Mucosa of rectum (tissue), 2 donors: ENCODE measurements at regions not wholly inside any gene's neighbourhood (a gene's known extent, or its start where the extent isn't known, plus 50 kb on each side); places are given as distances from the start of the nearest gene placed in this dataset.
"Not testable (repeated sequence)": the region's sequence is repeated elsewhere in the genome, so short reads cannot be mapped to it uniquely, and the experiment has no call there.

Source experiments
- H3K27ac ChIP-seq, 2 donors: one replicate each; pipeline ENCODE4 v1.7.0; 2013; ENCODE audit warnings: inconsistent platforms in 2 of 2, low read depth in 2 of 2, low read length in 2 of 2
- H3K27me3 ChIP-seq, 2 donors: one replicate each; pipeline ENCODE4 v1.7.0; 2013; ENCODE audit warnings: low read length in 2 of 2; ENCODE audit not compliant: control insufficient read depth in 2 of 2, insufficient read depth in 2 of 2
- H3K36me3 ChIP-seq, 2 donors: one replicate each; pipeline ENCODE4 v1.7.0; 2013; ENCODE audit warnings: low read length in 2 of 2; ENCODE audit not compliant: control insufficient read depth in 2 of 2, insufficient read depth in 2 of 2
- H3K4me1 ChIP-seq, 2 donors: one replicate each; pipeline ENCODE4 v1.7.0; 2013; ENCODE audit warnings: low read length in 2 of 2, mild to moderate bottlenecking in 1 of 2; ENCODE audit not compliant: control insufficient read depth in 2 of 2, insufficient read depth in 2 of 2
- H3K4me3 ChIP-seq, 2 donors: one replicate each; pipeline ENCODE4 v1.7.0; 2013; ENCODE audit warnings: low read length in 2 of 2
- H3K9ac ChIP-seq, 2 donors: one replicate each; pipeline ENCODE4 v1.7.0; 2013; ENCODE audit warnings: low read length in 2 of 2, low read depth in 1 of 2, mild to moderate bottlenecking in 1 of 2
- H3K9me3 ChIP-seq, 2 donors: one replicate each; pipeline ENCODE4 v1.7.0; 2013; ENCODE audit warnings: low read length in 2 of 2; ENCODE audit not compliant: control insufficient read depth in 2 of 2
- donor health status: healthy.
- donor health status: Normal muscosa, but diverticular disease.

DNA sequence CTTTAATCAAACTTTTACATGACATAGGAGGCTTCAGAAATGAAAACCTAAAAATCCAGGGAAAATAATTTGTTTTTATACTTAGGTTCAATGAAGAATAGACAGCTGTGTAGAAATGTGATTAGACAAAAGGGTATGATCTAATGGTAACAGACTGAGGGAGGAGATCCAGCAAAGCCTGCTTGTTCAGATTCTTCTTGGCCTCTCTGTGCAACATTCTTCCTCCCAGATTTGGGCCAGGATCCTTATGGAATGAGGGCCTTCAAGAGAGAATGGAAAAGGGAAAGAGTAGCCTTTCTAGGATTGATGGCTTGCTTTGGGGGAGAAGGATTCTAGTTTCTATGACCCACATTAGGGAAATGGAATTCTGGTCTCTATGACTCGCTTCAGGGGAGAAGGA, 94.5 kb upstream of the G2E3 start:
- no peak overlapping the region for H3K27ac ChIP-seq
- H3K4me1 ChIP-seq, result no peaks in the 10 kb centered on the region
- no peaks in the 10 kb centered on the region for H3K9me3 ChIP-seq
- H3K9ac ChIP-seq, result no peak overlapping the region
- H3K36me3 ChIP-seq, result no peaks in the 10 kb centered on the region
- H3K4me3 ChIP-seq, result no peak overlapping the region
- no peaks in the 10 kb centered on the region for H3K27me3 ChIP-seq

DNA sequence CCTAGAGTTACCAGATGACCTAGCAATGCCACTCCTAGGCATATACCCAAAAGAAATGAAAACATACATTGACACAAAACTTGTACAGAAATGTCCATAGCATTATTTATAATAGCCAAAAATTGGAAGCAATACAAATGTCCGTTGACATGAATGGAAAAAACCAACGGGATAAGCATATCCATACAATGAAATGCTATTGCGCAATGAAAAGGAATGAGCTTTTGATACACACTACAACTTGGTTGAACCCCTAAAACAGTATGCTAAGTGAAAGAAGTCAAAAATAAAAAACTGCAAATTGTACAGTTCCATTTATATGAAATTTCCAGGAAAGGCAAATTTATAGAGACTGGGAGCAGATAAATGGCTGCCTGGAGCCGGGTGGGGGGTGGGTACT, 90.6 kb upstream of the G2E3 start:
- no peaks in the 10 kb centered on the region for H3K27me3 ChIP-seq

DNA sequence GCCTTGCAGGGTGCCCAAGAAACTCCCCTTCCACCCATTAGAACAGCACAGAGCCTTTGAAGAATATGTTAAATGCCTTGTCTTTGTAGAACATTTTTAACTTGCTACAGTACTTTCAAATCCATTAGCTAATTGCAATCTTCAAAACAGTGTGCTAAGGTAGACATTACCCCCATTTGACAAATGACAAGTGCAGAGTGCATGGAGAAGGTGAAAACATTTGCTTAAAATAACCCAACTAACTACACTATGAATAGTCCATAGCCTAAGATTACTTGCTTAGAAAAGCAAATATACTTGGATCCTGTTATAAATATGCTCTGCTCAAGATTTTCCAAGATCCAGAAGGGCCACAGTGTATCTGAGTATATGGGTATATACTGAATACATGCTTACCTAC, 87.0 kb upstream of the G2E3 start:
- no peak overlapping the region for H3K9ac ChIP-seq
- H3K36me3 ChIP-seq, result no peaks in the 10 kb centered on the region
- H3K27me3 ChIP-seq, result no peaks in the 10 kb centered on the region
- H3K9me3 ChIP-seq, result no peaks in the 10 kb centered on the region
- H3K4me3 ChIP-seq, result no peak overlapping the region
- H3K4me1 ChIP-seq, result no peaks in the 10 kb centered on the region
- H3K27ac ChIP-seq, result no peak overlapping the region

More for the DNA sequence above, 90.6 kb upstream of the G2E3 start:
- Histone ChIP-seq H3K4me1 (no peaks in the 10 kb centered on the region), H3K4me3 (no peak overlapping the region), H3K9ac (no peak overlapping the region), H3K27ac (no peak overlapping the region), H3K36me3 (no peaks in the 10 kb centered on the region), H3K9me3 (no peaks in the 10 kb centered on the region)

DNA sequence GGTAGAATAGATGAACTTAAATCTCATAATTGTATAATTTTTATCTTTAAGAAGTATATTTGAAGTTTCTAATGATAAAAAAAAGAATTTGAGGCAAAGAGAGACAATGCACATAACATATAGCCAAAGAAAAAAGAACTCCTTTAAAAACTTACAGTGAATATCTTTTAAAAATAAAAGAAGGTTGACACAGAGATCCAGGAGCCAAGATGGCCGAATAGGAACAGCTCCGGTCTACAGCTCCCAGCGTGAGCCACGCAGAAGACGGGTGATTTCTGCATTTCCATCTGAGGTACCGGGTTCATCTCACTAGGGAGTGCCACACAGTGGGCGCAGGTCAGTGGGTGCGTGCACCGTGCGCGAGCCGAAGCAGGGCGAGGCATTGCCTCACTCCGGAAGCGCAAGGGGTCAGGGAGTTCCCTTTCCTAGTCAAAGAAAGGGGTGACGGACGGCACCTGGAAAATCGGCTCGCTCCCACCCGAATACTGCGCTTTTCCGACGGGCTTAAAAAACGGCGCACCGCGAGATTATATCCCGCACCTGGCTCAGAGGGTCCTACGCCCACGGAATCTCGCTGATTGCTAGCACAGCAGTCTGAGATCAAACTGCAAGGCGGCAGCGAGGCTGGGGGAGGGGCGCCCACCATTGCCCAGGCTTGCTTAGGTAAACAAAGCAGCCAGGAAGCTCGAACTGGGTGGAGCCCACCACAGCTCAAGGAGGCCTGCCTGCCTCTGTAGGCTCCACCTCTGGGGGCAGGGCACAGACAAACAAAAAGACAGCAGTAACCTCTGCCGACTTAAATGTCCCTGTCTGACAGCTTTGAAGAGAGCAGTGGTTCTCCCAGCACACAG, 84.9 kb upstream of the G2E3 start:
- not testable (repeated sequence) for H3K9ac ChIP-seq, H3K9me3 ChIP-seq, H3K36me3 ChIP-seq, H3K27ac ChIP-seq, H3K4me3 ChIP-seq, H3K27me3 ChIP-seq, H3K4me1 ChIP-seq

DNA sequence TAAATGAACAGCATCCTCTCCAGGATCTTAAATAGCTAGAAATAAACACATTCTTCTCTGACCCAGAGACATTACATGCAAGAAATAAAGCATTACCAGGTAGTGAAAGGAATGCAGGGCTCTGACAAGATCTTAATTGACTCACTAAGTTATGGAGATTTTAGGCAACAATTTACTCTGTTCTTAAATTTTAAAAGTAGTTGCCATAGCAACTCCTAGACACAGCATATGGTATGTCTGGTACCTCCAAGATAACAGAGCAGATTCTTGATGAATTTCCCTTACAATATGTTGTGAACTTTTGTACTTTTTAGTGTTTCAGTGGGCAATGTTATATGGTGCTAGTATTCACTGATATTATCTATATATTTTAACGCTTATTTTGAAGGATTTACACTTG, 76.7 kb upstream of the G2E3 start:
- Histone ChIP-seq H3K4me1 (no peaks in the 10 kb centered on the region), H3K36me3 (no peaks in the 10 kb centered on the region), H3K27ac (no peak overlapping the region), H3K27me3 (no peaks in the 10 kb centered on the region), H3K9ac (no peak overlapping the region), H3K9me3 (no peaks in the 10 kb centered on the region), H3K4me3 (no peak overlapping the region)

DNA sequence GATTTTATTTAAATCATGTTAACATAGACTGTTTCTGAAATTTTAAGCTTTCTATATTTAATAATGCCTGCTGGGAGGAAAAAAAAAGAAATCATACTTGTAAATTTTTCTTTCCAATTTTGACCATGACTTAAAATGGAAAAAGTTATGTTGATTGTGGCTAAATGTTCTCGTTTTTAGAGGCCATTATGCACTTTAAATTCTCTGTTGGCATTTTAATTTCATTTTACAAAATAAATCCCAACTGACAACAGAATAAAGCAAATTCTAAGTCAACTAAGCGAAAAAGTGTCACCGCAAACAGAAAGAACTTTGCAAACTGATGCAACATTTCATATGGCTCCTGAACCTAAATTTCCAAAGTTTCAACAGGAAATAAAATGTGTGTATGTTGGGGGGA, 74.8 kb upstream of the G2E3 start:
- Histone ChIP-seq H3K4me3 (no peak overlapping the region), H3K9me3 (no peaks in the 10 kb centered on the region), H3K27ac (no peak overlapping the region), H3K9ac (no peak overlapping the region), H3K36me3 (no peaks in the 10 kb centered on the region), H3K27me3 (no peaks in the 10 kb centered on the region), H3K4me1 (no peaks in the 10 kb centered on the region)

DNA sequence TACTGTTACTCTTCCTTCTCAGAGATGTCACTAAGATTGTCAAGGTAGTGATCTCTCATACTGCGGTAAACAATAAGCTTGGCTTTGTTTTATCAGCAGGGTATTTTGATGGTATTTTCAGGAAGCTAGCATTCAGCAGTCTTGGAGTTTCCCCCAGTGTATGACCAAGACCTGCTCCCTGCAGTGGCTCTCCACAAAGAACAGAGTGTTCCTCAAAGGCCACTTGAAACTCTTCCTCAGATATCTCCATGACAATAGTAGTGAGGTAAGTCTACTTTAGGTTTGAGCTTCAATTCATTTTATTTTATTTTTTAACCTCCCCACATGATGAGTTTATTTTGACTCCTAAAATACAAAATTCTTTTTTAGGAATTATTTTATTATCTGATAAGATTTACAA, 74.0 kb upstream of the G2E3 start:
- no peak overlapping the region for H3K9ac ChIP-seq
- no peaks in the 10 kb centered on the region for H3K9me3 ChIP-seq
- H3K36me3 ChIP-seq, result no peaks in the 10 kb centered on the region
- H3K27me3 ChIP-seq, result no peaks in the 10 kb centered on the region
- no peaks in the 10 kb centered on the region for H3K4me1 ChIP-seq
- H3K4me3 ChIP-seq, result no peak overlapping the region
- H3K27ac ChIP-seq, result no peak overlapping the region

DNA sequence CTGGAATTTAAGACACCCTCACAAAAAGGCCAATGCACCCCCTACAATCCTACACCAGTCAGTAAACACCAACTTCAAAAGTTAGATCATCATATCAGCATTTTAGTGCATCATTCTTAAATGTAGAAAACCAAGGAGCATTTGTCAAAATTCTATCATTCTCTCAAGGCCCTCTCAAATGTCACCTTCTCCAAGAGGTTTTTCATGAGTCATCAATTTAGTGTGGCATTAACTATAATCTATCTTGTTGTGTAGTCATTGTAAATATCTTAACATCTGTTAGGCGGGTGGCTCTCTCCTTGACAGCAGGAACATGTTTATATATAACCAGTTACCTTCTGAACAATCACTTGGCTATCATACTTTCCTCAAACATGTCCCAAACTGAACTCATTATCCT, 62.1 kb upstream of the G2E3 start:
- no peaks in the 10 kb centered on the region for H3K9me3 ChIP-seq
- H3K36me3 ChIP-seq, result no peaks in the 10 kb centered on the region
- H3K27me3 ChIP-seq, result no peaks in the 10 kb centered on the region
- H3K27ac ChIP-seq, result no peak overlapping the region
- H3K4me3 ChIP-seq, result no peak overlapping the region
- H3K9ac ChIP-seq, result no peak overlapping the region
- H3K4me1 ChIP-seq, result no peaks in the 10 kb centered on the region

DNA sequence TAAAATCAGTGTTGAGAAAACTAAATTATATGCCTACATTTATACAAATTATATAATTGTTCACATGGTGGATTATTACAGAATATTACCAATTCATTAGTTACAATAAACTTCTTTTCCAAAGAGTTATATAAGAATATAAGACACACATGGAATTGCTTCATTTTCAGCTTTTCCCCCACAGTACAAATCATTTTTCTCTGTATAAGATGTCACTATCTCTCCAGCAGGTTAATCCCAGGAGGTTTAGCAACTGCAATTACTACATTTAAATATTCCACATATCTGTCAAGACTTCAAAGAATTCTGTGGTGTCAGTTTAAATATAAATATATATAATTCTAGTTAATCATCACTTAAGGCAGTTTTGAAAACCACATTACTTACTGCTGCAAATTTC, 59.6 kb upstream of the G2E3 start:
- Histone ChIP-seq H3K4me3 (no peak overlapping the region), H3K9me3 (no peaks in the 10 kb centered on the region), H3K27me3 (no peaks in the 10 kb centered on the region), H3K36me3 (no peaks in the 10 kb centered on the region), H3K27ac (no peak overlapping the region), H3K4me1 (no peaks in the 10 kb centered on the region), H3K9ac (no peak overlapping the region)

DNA sequence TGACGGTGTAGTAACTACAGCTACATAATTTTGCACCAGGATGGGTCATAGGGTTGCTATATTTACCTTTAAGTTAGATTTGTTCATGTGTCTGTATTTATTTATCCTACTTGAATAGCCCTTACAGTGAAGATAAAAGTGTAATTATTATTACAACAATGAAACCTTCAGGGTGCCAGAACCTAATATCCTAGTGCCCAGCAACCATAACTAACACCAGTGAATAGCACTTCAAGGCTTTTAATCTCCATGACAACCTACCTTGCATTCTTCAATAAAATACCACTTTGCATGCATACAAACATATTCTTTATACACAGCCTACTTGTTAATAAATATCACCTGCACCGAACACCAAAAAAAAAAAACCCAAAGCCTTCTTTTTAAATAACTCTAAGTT, 58.7 kb upstream of the G2E3 start:
- no peak overlapping the region for H3K4me3 ChIP-seq
- H3K9ac ChIP-seq, result no peak overlapping the region
- H3K36me3 ChIP-seq, result no peaks in the 10 kb centered on the region
- H3K4me1 ChIP-seq, result no peaks in the 10 kb centered on the region
- H3K27me3 ChIP-seq, result no peaks in the 10 kb centered on the region
- H3K9me3 ChIP-seq, result no peaks in the 10 kb centered on the region
- H3K27ac ChIP-seq, result no peak overlapping the region
